HG02623 (cell line): ENCODE measurements at regions not wholly inside any gene's neighbourhood (a gene's known extent, or its start where the extent isn't known, plus 50 kb on each side); places are given as distances from the start of the nearest gene placed in this dataset.
A peak's percentile ranks its signal among the peaks of the same experiment; 100 is the strongest.

Source experiments
- ATAC-seq: cut with Tn5 transposase; IDR thresholded peaks from one replicate; pipeline ENCODE4 v1.9.1; 2021; ENCODE audit warnings: moderate library complexity; ENCODE audit not compliant: unreplicated experiment

DNA sequence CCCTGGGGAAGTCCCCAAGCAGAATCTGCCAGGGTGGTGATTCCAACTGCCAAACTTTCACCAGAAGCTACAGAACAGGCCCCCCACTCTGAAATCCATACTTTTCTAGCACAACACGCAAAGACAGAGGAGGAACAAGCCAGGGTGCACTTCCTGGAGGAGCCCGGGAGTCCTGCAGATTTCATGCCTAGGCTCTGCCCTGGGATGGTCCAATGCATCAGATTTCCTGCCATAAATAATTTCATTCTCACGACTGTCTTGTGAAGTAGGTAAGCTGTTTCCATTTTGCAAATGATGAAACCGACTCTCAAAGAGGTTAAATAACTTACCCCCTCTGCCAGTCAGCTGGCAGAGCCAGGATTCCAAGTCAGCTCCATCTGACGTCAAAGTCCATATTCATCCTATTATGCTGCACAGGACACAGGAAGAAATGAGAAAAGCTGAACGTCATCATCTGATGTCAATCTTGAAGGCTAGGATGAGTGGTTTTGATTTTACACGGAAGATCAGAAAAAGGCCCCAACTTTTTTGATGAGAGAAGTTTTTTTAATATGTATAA lies 134.8 kb upstream of the IGF1R start:
- no peak for ATAC-seq

DNA sequence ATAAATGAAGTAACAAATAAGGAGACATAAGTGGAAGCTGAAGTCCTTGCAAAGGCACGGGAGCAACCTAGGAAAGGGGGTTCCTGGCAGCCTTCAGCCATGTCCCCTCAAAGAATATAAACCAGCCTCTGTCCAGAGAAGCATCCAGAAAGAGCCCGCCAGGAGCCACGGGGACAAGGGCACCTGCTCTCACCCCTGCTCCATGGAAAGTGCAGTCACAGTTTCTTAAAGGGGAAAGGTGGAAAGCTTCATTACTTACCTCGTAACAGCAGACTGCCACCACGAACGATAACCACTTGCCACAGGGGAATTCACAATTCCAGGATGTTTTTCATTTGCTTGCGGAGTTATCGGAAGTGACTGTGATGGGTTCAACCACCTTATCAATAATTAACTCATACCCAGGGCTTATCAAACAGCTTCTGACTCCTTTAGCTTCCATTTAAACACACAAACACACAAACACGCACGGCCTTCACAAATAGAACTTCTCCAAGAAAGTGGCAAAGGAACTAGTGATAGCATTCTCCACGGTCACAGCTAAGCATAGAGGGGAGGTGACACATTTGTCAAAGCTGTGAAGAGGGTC lies 134.2 kb upstream of the IGF1R start:
- no peak for ATAC-seq

DNA sequence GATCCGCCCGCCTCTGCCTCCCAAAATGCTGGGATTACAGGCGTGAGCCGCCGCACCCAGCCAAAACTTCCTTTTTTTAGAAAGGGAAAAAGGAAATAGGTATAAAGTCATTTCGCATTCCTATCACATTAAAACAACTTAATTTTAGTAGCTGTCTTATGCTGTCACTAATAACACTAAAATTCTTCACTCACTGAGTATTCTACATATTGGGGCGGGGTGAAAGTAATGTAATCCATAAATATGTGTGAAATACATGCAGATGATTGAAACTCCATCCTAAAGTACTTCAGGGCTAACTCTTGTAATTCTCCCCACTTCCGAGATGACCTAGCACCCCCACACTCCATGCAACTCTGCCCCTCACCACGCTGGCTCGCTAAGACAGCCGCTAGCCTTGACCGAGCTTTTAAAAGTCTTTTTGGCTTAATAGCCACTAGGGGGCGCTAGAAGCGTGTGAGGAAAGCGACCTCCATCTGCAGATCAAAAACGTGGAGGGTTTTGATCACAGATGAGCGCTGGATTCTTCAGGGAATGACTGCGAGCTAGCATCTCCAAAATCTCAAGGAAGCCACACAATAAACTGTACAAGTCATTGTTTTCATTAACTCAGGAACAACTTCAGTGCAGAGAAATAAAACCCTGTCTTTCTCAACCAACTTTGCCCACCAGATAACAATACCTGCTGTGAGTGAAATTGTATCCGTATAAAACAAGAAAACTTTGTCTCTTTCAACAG lies 129.3 kb upstream of the IGF1R start:
- peak; percentile 77 for ATAC-seq

DNA sequence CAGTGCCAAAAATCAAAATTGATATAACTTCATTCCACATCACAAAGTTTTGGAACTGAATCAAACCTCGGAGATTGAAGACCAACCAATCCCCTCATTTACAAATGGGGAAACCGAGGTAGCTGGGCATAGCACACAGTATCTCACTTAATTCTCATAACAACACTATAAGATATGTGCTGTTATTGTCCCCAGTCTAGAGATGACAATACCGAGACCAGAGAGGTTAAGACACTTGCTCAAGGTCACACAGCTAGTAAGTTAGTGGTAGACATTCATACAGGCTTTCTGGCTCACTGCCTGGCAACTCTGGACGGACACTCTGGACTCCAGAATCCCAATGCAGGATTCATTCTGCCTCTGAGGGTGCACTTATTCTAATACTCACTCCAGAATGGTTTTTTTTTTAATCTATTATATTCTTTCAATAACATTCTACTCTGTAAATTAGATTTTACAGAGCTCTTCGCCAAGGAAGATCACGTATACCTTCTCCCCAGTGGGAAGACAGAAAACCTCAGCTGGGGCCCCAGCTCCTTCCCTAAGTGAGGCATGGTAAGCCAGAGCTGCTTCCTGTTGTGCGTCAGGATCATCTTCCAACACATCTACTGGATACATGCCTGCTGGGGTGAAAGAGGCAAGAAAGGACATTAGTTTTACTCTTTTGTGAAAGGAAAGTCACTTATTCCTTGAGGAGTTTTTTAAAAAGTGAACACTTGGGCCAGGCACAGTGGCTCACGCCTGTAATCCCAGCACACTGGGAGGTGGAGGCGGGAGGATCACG lies 128.4 kb upstream of the IGF1R start:
- no peak for ATAC-seq

DNA sequence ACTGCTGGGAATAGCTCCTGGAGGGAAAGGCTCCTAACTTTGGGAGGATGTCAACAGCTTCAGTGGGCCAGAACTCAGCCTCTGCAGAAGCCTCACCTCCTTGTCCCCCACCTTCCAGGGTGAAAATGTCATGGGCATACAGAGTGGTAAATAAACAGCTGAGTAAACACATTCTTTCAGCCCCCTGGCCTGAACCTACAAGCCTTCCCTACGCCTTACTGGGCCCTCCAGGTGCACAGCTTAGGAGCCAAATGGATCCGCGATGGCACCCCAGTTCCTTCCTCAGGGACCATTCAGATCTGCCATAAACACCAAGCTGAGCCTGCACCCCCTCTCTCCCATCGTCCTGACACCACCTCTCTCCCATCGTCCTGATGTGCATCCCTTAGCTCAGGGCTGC lies 126.2 kb upstream of the IGF1R start:
- no peak for ATAC-seq

DNA sequence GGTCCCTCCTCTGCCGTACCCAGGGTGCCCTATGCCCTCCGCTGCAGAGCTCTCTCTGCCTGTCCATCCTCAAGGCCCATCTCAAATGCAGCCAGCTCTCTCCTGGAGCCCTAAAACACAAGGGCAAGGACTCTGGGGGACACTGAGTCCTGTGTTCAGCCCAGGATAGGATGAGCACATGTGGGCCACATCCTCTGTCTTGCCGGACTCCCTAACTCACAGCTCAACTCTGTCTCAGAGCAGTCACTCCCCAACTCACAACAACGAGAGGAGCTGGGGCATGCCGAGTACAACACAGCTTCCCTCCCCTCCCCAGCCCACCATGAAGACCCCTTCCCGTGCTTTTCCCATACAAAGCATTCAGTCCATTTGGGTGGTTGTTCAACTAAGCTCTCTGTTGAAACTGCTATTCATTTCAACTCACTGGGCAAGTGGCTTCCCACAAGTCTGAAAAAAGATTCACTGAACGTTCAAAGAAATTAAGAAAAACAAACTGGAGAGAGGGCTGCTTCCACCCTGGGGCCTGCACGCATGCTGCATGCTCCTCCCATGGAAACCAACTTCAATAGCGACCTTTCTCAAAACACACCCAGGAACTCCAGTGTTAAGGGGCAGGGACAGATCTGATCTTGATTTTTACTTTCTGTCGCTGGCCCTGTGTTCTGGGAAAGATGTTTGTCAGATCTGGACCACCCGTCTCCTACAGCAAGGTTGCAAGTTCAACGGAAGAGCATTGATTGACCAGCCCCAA lies 124.3 kb upstream of the IGF1R start:
- no peak for ATAC-seq

DNA sequence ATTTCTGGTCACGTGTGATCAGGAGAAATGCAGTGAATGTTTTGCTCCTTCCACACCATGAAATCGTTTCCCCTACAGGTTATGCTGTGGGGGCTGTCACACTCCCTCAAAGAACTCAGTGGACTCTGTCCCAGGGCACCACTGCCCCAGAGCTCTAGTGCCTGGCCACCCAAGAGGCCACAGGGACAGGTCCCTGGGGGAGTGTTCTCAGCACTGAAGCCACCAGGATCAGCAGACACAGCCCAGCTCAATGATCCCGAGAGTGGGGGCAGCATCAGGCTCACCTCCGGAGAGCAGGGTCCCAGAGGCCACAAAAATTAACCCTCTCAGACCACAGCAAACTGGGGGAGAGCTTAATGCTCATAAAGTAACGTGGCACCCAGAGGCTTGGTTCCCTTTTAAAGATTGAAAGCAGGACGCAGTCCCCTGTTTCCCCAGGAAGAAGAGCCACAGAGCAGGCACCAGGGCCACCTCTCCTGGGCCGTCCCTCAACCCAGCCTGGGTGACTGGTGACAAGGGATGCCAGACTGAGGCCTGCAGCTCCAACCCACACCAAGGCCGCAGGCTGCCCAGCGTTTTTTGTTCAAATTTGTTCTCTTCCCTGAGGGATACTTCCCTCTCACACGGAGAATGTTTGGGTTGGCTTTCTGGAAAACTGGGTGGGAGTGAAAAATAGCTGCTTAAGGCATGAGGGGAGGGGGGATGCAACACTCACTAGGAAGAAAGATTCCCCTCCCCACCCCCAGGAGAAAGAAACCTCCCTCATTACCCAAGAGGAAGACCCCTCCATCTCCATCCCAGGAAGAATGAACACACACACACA lies 123.3 kb upstream of the IGF1R start:
- no peak for ATAC-seq

DNA sequence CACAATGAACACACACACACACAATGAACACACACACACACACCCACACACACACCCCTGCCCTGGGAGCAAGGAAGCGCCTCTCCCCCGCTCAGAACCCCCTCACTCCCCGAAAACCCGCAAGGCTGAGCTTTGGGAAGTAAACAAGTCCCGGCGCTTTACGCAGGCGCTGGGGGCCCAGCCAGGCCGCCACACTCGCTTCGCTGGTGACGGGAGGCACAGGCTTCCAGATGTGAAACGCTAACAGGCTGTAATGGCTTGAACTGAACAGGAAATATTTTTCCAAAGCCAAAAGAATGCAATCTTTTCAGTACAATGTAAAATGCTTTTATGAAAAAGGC lies 122.7 kb upstream of the IGF1R start:
- ATAC-seq: no peak

DNA sequence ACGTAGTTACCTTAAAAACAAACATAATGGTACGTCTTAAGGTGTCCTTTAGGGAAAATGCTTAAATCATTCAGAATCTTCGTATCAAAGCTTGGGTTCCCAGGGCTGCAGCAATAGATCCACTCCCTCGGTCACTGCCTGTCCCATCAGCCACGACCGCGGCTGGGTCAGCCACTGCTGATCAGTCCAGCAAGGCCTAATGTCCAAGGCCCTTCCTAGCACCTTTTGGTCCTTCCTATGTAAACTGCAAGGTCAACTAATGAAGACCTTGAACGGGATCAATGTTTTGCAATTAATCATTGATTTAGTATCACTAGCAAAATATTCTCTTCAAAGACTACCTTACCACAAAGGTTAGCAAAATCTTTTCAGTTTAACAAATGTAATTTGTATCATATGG lies 122.2 kb upstream of the IGF1R start:
- ATAC-seq: no peak

DNA sequence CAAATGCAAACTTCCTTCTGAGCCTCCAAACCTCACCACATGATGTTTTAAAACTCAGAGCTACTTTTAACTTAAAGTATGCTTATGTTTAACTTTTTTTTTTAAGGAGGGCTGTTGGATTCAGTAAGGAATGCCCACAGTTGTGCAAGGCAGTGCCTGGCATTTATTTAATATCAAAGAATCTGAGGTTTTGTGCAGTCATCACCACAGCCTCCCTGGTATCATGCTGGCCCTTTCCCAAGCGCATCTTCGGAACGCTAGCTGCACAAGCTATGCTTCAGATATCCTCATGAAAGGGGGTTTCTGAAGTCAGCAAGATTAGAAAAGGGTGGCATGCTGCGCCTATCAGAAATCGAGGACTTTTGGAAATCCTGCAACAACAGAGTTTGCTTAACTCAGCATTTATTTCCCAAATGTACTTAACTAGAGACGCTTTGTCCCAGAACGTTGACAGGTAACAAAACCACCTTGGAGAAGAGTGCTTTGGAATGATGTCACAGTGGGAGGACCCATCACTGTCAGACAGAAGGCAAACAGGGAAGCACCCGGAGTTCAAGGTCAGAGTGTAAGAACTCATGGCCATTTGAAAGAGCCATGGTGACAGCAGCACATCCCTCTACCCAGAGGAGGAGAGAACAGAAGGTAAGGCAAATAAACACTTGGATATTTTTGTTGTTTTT lies 120.2 kb upstream of the IGF1R start:
- no peak for ATAC-seq

DNA sequence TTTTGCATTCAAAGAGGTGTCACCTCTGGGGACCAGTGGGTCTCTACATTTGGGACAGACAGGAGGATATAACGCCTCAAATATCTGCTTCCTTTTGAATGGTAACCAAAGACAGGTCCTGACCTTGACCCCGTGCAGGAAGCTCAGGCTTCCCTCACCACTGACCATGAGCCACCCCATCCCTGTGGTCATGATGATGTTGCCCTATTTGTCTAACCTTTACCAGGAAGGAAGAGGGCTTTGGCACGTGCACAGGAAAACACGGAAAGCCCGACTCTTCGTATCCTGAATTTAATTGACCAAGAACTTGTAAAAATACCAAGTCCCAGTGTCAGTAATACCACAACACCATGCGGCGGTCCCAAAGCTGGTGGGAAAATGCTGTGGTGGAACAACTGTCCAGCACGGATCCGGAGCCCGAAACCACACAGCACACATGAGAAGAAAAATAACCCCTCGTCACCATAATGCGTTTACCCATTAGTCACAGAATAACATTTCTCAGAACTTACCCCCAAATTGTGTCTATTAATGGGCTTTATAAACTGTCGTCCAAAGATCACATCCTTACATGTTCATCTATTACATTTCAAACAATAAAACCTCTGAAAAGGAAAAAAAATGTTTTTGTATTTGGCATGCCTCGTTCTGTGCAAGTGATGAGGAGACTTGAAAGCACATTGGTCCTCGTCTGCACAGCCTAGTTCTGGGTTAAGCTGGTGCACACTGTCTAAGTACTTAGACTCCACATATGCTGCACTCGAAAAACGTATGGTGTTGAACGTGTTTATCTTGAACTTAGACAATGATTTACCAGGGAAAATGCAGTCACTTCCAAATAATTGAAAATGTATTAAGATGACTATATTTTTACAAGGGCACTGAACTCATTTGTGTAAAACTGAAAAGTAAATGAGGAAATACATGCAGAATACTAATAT lies 118.9 kb upstream of the IGF1R start:
- no peak for ATAC-seq

DNA sequence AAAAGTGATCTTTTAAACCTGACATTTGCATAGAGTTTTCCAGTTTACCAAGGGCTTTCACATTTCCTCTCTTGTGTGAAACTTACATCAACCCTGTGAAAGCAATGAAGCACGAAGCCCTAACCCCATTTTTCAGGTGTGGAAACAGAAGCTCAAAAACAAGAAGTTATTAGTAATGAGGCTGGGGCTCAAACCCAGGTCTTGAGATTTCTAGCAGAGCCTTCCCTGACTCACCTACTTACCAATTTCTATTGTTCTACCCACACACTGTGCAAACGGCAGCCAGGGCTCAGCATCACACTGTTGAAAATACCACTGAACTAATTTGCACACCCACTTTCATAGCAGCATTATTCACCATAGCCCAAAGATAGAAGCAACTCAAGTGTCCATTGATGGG lies 117.8 kb upstream of the IGF1R start:
- no peak for ATAC-seq

DNA sequence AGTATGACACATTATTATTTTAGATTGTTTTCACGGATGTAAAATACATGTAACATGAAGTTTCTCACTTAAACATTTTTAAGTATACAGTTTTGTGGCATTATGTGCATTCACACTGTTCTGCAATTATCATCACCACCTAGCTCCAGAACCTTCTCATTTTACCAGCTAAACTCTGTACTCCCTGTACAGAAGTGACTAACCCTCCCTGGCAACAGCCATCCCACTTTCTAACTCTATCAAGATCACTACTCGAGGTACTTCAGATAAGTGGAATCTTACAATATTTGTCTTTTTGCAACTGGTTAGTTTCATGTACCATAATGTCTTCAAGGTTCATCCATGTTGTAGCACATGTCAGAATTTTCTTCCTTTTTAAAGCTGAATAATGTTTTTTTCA lies 116.3 kb upstream of the IGF1R start:
- ATAC-seq: no peak

DNA sequence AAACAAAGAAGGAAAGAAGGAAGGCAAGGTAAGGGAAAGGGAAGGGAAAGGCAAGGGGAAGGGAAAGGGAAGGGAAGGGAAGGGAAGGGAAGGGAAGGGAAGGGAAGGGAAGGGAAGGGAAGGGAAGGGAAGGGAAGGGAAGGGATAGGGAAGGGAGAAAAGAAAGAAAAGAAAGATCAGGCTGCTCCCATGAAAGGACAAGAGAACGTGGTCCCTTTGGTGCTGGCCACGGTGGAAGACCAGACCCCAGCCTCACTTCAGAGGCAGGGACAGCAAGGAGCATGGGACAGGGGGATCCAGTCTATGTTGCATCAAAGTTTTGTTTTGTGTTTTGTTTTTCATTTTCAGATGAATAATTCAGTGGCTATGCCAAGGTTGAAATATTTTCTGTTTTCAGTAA lies 111.4 kb upstream of the IGF1R start:
- ATAC-seq: no peak

DNA sequence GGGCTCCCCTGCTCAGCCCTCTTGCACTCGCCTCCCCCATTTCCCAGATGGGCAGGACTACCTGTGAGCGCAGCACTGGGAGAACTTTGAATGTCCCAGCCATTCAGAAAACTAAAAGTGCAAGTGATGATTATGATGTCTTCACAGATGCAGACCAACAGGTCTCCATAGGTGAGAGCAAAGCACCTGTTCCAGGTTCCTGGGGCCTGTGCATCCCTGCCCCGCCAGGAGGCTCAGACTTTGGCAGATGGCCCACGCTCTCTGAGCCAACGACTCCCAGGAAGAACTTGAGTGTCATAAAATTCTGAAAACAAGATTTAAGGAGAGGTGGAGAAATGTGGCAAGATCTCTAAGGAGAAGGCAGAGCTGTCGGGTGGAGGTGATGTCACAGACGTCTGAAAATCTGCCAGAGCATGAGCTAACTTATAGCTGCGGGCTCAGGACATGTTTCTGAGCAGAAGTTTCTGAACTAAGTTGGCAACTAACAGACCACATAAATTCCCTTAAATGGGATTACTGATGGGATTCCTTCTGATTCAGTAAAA lies 110.8 kb upstream of the IGF1R start:
- ATAC-seq: no peak

DNA sequence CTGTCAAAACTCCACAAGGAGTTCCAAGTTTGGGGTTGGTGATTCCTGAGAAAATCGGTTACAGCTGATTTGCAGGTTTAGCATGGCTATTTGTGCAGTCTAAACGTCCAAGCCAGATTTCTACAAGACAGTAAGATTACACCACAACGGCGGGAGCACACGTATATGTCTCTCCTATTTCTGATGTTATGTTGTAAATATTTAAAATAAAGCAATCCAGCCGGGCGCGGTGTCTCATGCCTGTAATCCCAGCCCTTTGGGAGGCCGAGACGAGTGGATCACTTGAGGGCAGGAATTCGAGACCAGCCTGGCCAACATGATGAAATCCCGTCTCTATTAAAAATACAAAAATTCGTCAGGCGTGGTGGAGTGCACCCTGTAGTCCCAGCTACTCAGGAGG lies 106.8 kb upstream of the IGF1R start:
- ATAC-seq: no peak

DNA sequence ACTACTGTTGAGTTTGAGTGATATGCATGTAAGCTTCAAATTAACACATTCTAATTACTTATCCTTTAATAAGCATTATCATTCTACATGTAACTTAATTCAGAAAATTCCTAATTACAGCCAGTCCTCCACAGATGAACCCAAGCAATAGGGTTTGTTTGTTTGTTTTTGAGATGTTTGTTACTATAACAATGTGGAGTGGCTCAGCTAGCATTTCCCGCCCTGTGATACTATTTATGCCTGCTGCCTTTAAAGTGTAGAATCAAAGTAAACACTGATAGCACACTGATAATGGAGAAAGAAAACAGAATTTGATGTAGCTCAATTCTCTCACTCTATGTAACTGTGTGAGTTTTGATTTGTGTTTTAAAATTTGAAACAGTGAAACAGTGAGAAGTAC lies 105.1 kb upstream of the IGF1R start:
- no peak for ATAC-seq

DNA sequence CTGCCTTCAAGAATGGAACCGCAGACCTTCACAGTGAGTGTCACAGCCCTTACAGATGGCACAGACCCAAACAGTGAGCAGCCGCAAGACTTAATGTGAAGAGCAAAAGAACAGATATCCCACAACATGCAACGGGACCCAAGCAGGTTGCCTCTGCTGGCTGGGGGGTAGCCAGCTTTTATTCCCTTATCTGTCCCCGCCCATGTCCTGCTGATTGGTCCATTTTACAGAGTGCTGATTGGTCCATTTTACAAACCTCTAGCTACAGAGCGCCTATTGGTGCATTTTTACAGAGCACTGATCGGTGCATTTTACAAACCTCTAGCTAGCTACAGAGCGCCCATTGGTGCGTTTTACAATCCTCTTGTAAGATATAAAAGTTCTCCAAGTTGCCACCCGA lies 102.0 kb upstream of the IGF1R start:
- no peak for ATAC-seq

DNA sequence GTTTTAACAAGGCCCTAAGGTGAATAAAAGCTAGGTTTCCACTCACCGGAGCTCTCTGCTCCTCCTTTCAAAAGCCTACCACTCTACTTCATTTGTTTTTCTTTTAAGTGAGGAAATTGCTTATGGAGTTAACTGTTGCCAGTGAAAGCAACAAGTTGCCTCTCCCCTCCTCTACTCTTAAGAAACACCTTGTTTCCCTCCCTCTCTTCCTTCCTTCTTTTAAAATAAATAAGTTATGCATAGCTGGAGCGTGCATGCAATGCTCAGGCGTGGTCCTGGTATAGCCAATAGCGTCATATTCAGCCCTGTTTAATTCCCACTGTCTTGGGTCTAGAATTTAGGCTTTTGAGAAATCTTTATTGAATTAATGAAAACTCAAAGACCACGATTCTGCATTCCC lies 101.1 kb upstream of the IGF1R start:
- ATAC-seq: no peak
